ENCODE measurements at regions not wholly inside any gene's neighbourhood (a gene's known extent, or its start where the extent isn't known, plus 50 kb on each side); places are given as distances from the start of the nearest gene placed in this dataset.
"Not testable (repeated sequence)": the region's sequence is repeated elsewhere in the genome, so short reads cannot be mapped to it uniquely, and the experiment has no call there.

DNA sequence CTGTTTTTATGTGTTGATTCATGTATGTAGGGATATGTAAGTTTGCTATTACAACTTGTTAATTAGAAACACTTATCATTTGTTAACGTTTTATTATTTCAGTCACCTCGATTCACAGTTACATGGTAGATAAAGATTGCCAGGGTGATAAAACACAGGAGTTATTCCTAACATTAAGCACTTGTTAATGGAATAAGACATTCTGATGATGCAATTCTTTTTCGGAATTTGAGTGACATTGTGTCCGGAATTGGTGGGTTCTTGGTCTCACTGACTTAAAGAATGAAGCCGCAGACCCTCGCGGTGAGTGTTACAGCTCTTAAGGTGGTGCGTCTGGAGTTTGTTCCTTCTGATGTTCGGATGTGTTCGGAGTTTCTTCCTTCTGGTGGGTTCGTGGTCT lies 624.0 kb upstream of the CITED2 start:
- ATAC-seq (ENCODE audit: low FRiP score); DNase-seq: not testable (repeated sequence)
- WGBS, 2 donors, result 90 to 95% methylated on average over 11 of the region's 11 CpGs

DNA sequence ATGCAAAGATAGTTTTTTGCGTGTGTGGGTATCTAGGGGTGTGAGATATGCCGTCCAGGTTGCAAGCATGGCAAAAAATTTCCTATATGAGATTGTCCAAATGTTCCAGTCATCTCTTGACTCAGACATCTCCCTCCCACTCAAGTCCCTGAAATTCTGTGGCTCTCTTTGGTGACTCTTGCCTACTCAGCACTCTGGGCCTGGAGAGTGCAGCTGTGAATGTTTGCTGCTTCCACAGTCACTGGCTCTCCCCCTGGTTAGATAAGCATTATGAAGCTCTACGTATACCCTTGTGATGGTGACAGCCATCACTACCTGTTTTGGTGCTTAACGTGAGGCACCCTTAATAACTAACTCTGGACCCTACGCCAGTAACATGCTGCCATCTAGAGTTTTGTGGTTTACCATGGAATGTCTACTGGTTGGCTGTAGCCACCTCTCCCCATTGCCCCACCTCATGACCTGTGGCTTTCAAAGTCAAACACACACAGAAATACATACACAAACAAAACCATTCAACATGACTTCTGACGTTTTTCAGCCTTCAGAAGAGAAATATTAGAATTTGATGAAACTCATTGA lies 621.9 kb upstream of the CITED2 start:
- 86 to 88% methylated on average over 6 of the region's 6 CpGs for WGBS, 2 donors
- intact Hi-C loops (cut with DNase I), result no loop called here
- H3K36me3 ChIP-seq (ENCODE audit: control insufficient read depth in 1 of 2, insufficient read depth in 2 of 2, low read length in 1 of 2), result no peaks in the 10 kb centered on the region

More for the DNA sequence above, 624.0 kb upstream of the CITED2 start:
- H3K9me3 ChIP-seq (ENCODE audit: control insufficient read depth, low read length); H3K4me3 ChIP-seq (ENCODE audit: low read length in 2 of 2); H3K36me3 ChIP-seq (ENCODE audit: control insufficient read depth in 1 of 2, insufficient read depth in 2 of 2, low read length in 1 of 2); H3K4me1 ChIP-seq (ENCODE audit: control insufficient read depth in 1 of 2, insufficient read depth in 2 of 2, low read length in 2 of 2); intact Hi-C loops (cut with DNase I); H3K27ac ChIP-seq (ENCODE audit: low read depth in 1 of 2, low read length in 2 of 2); H3K27me3 ChIP-seq (ENCODE audit: control insufficient read depth in 1 of 2, insufficient read depth in 2 of 2, low read length in 1 of 2): not testable (repeated sequence)

DNA sequence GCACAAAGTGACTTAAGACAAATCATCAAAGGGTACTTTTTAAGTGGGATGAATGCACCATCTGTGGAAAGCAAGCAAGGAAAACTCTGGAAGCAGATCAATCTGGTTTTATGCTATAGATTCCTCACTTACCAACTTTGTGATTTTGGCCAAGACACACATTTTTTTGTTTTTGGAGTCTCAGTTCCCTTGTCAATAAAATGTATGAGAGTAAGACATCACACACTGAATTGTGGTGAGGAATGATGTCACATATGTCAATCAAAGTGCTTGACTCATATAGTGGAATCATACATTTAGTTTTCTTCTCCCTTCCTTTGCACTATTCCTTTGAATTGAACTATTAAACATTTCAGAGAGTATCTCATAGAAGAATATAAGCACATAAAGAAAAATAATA lies 620.5 kb upstream of the CITED2 start:
- ATAC-seq (ENCODE audit: low FRiP score), result no peak
- no peak for DNase-seq
- Histone ChIP-seq H3K9me3 (ENCODE audit: control insufficient read depth, low read length) (no peaks in the 10 kb centered on the region), H3K36me3 (ENCODE audit: control insufficient read depth in 1 of 2, insufficient read depth in 2 of 2, low read length in 1 of 2) (no peaks in the 10 kb centered on the region), H3K27ac (ENCODE audit: low read depth in 1 of 2, low read length in 2 of 2) (no peak overlapping the region), H3K4me3 (ENCODE audit: low read length in 2 of 2) (no peak overlapping the region), H3K4me1 (ENCODE audit: control insufficient read depth in 1 of 2, insufficient read depth in 2 of 2, low read length in 2 of 2) (peaks cover 0 to 3% of the 10 kb centered on the region in 2 donors), H3K27me3 (ENCODE audit: control insufficient read depth in 1 of 2, insufficient read depth in 2 of 2, low read length in 1 of 2) (no peaks in the 10 kb centered on the region)
- intact Hi-C loops (cut with DNase I), result loop anchor here in 1 of 2 donors (5.0 kb wide), 1 partner anchor 67 kb away; no protein-coding TSS in a partner anchor

More for the DNA sequence above, 621.9 kb upstream of the CITED2 start:
- no peak for ATAC-seq (ENCODE audit: low FRiP score)
- DNase-seq, result no peak
- H3K9me3 ChIP-seq (ENCODE audit: control insufficient read depth, low read length), result no peaks in the 10 kb centered on the region
- no peak overlapping the region for H3K27ac ChIP-seq (ENCODE audit: low read depth in 1 of 2, low read length in 2 of 2)
- H3K27me3 ChIP-seq (ENCODE audit: control insufficient read depth in 1 of 2, insufficient read depth in 2 of 2, low read length in 1 of 2), result no peaks in the 10 kb centered on the region
- no peak overlapping the region for H3K4me3 ChIP-seq (ENCODE audit: low read length in 2 of 2)
- H3K4me1 ChIP-seq (ENCODE audit: control insufficient read depth in 1 of 2, insufficient read depth in 2 of 2, low read length in 2 of 2), result no peaks in the 10 kb centered on the region

DNA sequence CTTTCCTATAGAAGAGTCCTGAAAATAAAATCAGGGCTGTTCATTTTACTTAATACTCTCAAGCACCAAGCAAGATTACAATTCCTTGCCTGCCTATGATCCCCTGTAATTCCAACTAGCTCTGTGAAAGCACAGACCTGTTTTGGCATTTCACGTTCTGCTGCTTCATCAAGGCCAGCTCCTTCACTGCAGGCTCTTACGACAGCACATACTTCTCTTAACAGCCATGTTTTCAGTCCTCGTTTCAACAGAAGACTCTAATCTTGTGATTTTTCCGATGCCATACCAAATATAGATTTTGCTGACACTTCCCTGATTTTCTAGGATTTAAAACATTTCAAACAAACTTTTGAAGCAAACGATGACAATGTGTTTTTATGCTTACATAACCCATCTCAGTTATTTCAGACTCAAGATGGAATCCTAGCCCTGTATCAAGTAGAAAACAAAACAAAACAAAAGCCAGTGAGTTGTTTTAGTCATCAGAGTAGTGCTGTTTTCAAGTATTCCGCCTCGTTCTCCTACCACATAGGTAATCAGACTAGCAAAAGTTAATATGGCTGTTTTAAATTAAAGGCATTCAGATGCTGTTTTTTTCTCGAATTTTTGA lies 616.5 kb upstream of the CITED2 start:
- H3K4me3 ChIP-seq (ENCODE audit: low read length in 2 of 2), result no peak overlapping the region
- ATAC-seq (ENCODE audit: low FRiP score) (peak; percentile 65), DNase-seq (no peak)
- intact Hi-C loops (cut with DNase I), result loop anchor here in 1 of 2 donors (5.0 kb wide), 1 partner anchor 71 kb away; no protein-coding TSS in a partner anchor
- peak overlapping the region; percentile 7 to 25 for H3K27ac ChIP-seq (ENCODE audit: low read depth in 1 of 2, low read length in 2 of 2)
- peaks cover 0 to 3% of the 10 kb centered on the region in 2 donors for H3K4me1 ChIP-seq (ENCODE audit: control insufficient read depth in 1 of 2, insufficient read depth in 2 of 2, low read length in 2 of 2)
- 12 to 14% methylated on average over 8 of the region's 8 CpGs for WGBS, 2 donors
- H3K27me3 ChIP-seq (ENCODE audit: control insufficient read depth in 1 of 2, insufficient read depth in 2 of 2, low read length in 1 of 2), result no peaks in the 10 kb centered on the region
- H3K9me3 ChIP-seq (ENCODE audit: control insufficient read depth, low read length), result no peaks in the 10 kb centered on the region
- H3K36me3 ChIP-seq (ENCODE audit: control insufficient read depth in 1 of 2, insufficient read depth in 2 of 2, low read length in 1 of 2), result no peaks in the 10 kb centered on the region

DNA sequence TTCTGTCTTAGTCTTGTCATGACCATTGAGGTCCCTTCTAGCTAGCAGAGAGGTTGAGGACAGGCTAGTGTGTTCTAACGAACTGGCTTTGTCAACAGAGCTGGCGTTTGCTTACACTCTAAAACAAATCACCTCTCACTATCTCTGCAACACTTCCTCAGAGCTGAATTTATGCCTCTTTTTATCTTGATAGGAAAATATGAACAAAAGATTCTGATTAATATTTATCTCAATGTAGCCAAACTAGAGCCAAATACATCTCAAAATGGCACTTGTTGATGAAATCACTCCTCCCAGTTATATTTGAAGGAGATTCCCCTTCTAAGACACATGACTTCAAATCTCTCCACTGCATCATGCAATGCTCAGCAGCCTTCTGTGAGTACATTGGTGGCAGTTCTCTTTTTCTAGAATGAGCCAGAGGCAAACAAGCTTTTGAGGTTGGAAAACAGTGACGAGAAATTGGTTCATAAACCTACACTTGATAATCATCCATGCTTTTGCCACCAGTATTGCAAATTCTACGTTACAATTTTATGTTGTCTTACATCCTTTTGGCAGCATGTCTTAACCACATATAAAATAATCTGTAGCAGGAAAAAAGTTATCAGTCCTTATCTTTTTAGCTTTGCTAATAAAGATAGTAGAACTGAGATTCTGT lies 615.7 kb upstream of the CITED2 start:
- no peaks in the 10 kb centered on the region for H3K27me3 ChIP-seq (ENCODE audit: control insufficient read depth in 1 of 2, insufficient read depth in 2 of 2, low read length in 1 of 2)
- WGBS, 2 donors, result 48 to 55% methylated on average over 4 of the region's 4 CpGs
- H3K4me3 ChIP-seq (ENCODE audit: low read length in 2 of 2), result no peak overlapping the region
- H3K9me3 ChIP-seq (ENCODE audit: control insufficient read depth, low read length), result no peaks in the 10 kb centered on the region
- no peaks in the 10 kb centered on the region for H3K36me3 ChIP-seq (ENCODE audit: control insufficient read depth in 1 of 2, insufficient read depth in 2 of 2, low read length in 1 of 2)
- intact Hi-C loops (cut with DNase I), result loop anchor here in 1 of 2 donors (5.0 kb wide), 1 partner anchor 72 kb away; no protein-coding TSS in a partner anchor
- DNase-seq (no peak), ATAC-seq (ENCODE audit: low FRiP score) (no peak)
- H3K27ac ChIP-seq (ENCODE audit: low read depth in 1 of 2, low read length in 2 of 2), result no peak overlapping the region
- peaks cover 0 to 3% of the 10 kb centered on the region in 2 donors for H3K4me1 ChIP-seq (ENCODE audit: control insufficient read depth in 1 of 2, insufficient read depth in 2 of 2, low read length in 2 of 2)

DNA sequence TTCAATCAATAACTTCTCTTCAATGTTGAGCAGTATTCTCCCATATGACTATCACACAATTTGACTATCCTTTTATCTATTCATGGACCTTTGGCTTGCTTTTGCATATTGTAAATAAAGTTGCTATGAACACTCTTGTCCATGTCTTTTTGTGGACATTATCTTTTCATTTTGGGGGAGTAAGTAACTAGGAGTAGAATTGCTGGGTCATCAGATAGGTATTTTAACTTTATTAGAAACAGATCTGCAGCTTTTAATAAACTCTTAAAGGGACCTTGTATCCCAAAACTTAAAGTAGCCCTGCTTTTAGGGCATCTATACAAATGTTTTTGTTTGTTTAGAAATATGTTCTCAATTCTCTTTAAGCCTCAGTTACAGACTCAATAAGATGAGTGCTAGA lies 614.2 kb upstream of the CITED2 start:
- no peak for DNase-seq
- intact Hi-C loops (cut with DNase I), result loop anchor here (10.0 kb wide), 2 partner anchors 86 to 104 kb away; no protein-coding TSS in a partner anchor
- H3K4me1 ChIP-seq (ENCODE audit: control insufficient read depth in 1 of 2, insufficient read depth in 2 of 2, low read length in 2 of 2), result peaks cover 0 to 5% of the 10 kb centered on the region in 2 donors

DNA sequence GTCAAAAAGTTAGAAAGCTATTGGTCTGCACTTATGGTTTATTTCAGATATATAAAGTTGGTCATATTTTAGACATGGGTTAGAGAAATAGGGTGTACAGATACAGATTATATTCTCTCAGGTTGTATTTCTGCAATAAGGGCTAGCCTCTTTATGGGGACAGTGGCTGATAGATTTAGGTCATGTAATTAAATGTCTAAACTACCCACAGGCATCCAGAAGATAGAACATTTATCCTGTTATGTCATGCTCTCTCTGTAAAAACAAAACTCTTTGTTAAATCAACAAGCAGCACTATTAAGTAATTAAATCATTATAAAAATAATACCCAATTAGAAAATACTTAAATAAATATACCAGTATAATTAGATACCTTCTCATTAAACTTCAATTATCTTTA lies 612.6 kb upstream of the CITED2 start:
- DNase-seq, result no peak
- Histone ChIP-seq H3K9me3 (ENCODE audit: control insufficient read depth, low read length) (no peaks in the 10 kb centered on the region), H3K27ac (ENCODE audit: low read depth in 1 of 2, low read length in 2 of 2) (no peak overlapping the region), H3K4me3 (ENCODE audit: low read length in 2 of 2) (no peak overlapping the region), H3K36me3 (ENCODE audit: control insufficient read depth in 1 of 2, insufficient read depth in 2 of 2, low read length in 1 of 2) (no peaks in the 10 kb centered on the region), H3K27me3 (ENCODE audit: control insufficient read depth in 1 of 2, insufficient read depth in 2 of 2, low read length in 1 of 2) (no peaks in the 10 kb centered on the region), H3K4me1 (ENCODE audit: control insufficient read depth in 1 of 2, insufficient read depth in 2 of 2, low read length in 2 of 2) (peaks cover 2 to 5% of the 10 kb centered on the region in 2 donors)
- no peak for ATAC-seq (ENCODE audit: low FRiP score)
- intact Hi-C loops (cut with DNase I), result loop anchor here (10.0 kb wide), 2 partner anchors 88 to 102 kb away; no protein-coding TSS in a partner anchor

More for the DNA sequence above, 614.2 kb upstream of the CITED2 start:
- H3K4me3 ChIP-seq (ENCODE audit: low read length in 2 of 2), result no peak overlapping the region
- no peaks in the 10 kb centered on the region for H3K36me3 ChIP-seq (ENCODE audit: control insufficient read depth in 1 of 2, insufficient read depth in 2 of 2, low read length in 1 of 2)
- no peaks in the 10 kb centered on the region for H3K27me3 ChIP-seq (ENCODE audit: control insufficient read depth in 1 of 2, insufficient read depth in 2 of 2, low read length in 1 of 2)
- H3K9me3 ChIP-seq (ENCODE audit: control insufficient read depth, low read length), result no peaks in the 10 kb centered on the region
- no peak for ATAC-seq (ENCODE audit: low FRiP score)
- no peak overlapping the region for H3K27ac ChIP-seq (ENCODE audit: low read depth in 1 of 2, low read length in 2 of 2)

DNA sequence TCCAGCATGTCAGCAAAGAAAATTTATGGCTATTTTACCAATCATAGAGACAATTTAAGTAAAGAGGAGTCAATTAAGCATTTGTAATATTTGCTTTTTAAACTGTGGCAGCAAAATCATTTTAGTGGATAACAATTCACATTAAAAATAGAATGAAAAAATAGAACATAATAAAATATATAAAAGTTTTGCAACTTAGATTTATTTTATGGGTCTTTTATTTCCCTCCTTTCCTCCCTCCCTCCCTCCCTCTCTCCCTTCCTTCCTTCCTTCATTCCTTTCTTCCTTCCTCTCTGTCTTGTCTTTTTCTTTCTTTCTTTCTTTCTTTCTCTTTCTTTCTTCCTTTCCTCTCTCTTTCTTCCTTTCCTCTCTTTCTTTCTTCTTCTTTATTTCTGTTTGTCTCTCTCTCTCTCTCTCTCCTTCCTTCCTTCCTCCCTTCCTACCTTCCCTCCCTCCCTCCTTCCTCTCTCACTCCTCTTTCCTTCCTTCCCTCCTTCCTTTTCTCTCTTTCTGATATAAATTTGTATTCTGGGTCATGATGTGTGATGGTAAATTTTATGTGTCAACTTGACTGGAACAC lies 610.9 kb upstream of the CITED2 start:
- H3K4me3 ChIP-seq (ENCODE audit: low read length in 2 of 2), result no peak overlapping the region
- ATAC-seq (ENCODE audit: low FRiP score) (no peak), DNase-seq (no peak)
- no peaks in the 10 kb centered on the region for H3K9me3 ChIP-seq (ENCODE audit: control insufficient read depth, low read length)
- peaks cover 2 to 5% of the 10 kb centered on the region in 2 donors for H3K4me1 ChIP-seq (ENCODE audit: control insufficient read depth in 1 of 2, insufficient read depth in 2 of 2, low read length in 2 of 2)
- no peaks in the 10 kb centered on the region for H3K27me3 ChIP-seq (ENCODE audit: control insufficient read depth in 1 of 2, insufficient read depth in 2 of 2, low read length in 1 of 2)
- H3K27ac ChIP-seq (ENCODE audit: low read depth in 1 of 2, low read length in 2 of 2), result no peak overlapping the region
- H3K36me3 ChIP-seq (ENCODE audit: control insufficient read depth in 1 of 2, insufficient read depth in 2 of 2, low read length in 1 of 2), result no peaks in the 10 kb centered on the region
- intact Hi-C loops (cut with DNase I), result loop anchor here (10.0 kb wide), 2 partner anchors 89 to 101 kb away; no protein-coding TSS in a partner anchor
